ENCODE measurements at regions not wholly inside any gene's neighbourhood (a gene's known extent, or its start where the extent isn't known, plus 50 kb on each side); places are given as distances from the start of the nearest gene placed in this dataset.
"Not testable (repeated sequence)": the region's sequence is repeated elsewhere in the genome, so short reads cannot be mapped to it uniquely, and the experiment has no call there.

DNA sequence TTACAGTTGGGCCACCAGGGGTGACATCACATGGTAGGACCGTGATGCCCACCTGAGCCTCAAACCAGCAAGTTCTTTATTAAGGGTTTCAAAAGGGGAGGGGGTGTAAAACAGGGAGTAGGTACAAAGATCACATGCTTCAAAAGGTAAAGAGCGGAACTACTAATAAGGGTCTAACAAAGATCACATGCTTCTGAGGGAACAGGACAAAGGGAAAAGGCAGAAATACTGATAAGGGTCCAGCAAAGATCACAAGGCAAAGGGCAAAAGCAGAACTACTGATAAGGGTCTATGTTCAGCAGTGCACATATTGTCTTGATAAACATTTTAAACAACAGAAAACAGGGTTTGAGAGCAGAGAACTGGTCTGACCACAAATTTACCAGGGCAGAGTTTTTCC is 246.8 kb upstream of the ARHGEF26 start:
- not testable (repeated sequence) for TF ChIP-seq POLR2A (IDR thresholded peaks at IDR 0.05)
- TF ChIP-seq, protein P1, sequence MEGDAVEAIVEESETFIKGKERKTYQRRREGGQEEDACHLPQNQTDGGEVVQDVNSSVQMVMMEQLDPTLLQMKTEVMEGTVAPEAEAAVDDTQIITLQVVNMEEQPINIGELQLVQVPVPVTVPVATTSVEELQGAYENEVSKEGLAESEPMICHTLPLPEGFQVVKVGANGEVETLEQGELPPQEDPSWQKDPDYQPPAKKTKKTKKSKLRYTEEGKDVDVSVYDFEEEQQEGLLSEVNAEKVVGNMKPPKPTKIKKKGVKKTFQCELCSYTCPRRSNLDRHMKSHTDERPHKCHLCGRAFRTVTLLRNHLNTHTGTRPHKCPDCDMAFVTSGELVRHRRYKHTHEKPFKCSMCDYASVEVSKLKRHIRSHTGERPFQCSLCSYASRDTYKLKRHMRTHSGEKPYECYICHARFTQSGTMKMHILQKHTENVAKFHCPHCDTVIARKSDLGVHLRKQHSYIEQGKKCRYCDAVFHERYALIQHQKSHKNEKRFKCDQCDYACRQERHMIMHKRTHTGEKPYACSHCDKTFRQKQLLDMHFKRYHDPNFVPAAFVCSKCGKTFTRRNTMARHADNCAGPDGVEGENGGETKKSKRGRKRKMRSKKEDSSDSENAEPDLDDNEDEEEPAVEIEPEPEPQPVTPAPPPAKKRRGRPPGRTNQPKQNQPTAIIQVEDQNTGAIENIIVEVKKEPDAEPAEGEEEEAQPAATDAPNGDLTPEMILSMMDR (IDR thresholded peaks at IDR 0.05 in 8 of 11, conservative IDR thresholded peaks at IDR 0.05 in 3 of 11): not testable (repeated sequence)

All from spleen (tissue), 7 donors.